ENCODE measurements at regions not wholly inside any gene's neighbourhood (a gene's known extent, or its start where the extent isn't known, plus 50 kb on each side); places are given as distances from the start of the nearest gene placed in this dataset.

DNA sequence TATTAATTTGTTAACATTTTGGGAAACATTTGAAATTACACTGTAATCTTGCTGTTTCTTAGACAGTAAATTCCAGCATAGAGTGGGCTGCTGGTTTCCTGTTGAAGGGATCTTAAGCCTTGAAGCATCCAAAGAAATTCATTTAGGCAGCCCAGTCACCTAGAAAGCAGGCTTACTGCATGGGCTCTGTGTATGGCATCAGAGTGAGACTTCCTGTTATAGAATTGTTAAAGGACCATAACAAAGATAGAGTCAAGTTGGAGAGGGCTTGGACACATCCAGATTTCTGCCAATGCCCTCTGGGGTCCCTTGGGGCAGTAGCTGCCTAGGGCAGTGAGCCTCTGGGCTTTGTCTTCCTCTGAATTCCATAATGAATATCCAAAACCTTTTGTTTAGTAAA is 149.2 kb downstream of the DYRK2 start:
- no peak for DNase-seq

GRCh38 chr12:67798768-67799167 is 150.2 kb downstream of the DYRK2 start:
- no peak for DNase-seq

DNA sequence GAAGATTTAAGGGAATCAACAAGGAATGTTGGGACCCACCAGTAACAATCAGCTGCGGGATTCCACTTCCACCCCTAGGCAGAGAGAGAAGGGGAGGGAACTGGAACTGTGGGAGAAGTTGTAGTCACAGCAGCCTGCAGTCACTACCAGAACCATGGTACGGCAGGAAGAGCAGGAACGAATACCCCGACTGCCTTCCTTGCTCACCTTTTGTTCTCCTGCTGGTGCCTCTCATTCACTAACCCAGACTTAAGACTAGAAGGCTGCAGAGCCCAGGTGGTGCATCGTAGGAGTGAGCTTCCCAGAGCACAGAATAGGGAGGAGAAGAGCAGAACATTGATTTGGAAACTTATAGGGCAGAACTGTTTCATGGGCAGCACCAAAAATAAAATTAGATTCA is 154.2 kb downstream of the DYRK2 start:
- DNase-seq, result no peak

DNA sequence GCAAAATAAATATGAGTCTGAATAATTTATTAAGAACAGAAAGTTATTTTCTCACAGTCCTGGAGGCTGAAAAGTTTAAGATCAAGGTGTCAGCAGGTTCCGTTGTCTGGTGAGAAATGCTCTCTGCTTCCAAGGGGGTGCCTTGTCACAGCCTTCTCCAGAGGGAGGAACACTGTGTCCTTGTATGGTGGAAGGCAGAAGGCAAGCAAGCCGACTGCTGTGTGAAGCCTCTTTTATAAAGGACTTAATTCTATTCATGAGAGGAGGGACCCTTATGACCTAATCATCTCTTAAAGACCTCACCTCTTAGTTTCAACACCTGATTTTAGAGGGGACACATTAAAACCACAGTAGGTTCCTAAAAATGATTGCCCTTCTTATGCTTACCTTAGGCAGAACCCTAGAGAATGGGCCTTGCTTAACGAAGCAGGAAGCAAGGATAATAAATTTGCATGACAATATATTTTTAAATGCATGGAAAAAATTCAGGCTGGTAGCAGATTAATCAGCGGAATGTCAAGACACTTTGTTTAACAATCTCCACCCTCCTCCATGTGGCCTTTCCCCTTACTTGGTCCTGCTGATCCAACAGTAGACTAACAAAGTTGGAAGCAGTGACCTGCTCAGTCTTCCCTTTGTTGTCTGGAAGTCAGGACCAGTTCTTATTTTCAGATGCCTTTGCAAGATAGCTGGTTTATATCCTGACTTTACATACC is 154.9 kb downstream of the DYRK2 start:
- no peak for DNase-seq

DNA sequence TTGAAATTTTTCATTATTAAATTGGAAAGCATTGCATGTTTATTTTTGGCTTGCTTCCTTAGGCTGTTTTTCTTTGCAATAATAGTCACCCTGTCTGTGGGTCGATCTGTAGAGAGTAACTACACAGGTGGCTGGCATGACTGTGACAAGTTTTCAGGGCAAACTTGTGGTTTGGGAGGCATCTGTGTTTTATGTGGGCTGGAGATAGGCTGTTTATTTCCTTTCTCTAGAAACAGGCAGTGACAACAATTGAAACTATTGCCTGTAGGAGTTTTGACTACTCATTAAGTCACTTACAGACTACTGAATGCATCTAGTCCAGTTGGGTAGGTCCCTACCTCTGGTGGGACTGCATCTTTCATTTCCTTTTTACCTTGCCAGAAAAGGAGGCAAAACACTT is 155.6 kb downstream of the DYRK2 start:
- no peak for DNase-seq

- no peak for DNase-seq
Measured at GRCh38 chr12:67807814-67808213, 159.3 kb downstream of the DYRK2 start.

GRCh38 chr12:67810166-67810565 is 161.6 kb downstream of the DYRK2 start:
- no peak for DNase-seq

DNA sequence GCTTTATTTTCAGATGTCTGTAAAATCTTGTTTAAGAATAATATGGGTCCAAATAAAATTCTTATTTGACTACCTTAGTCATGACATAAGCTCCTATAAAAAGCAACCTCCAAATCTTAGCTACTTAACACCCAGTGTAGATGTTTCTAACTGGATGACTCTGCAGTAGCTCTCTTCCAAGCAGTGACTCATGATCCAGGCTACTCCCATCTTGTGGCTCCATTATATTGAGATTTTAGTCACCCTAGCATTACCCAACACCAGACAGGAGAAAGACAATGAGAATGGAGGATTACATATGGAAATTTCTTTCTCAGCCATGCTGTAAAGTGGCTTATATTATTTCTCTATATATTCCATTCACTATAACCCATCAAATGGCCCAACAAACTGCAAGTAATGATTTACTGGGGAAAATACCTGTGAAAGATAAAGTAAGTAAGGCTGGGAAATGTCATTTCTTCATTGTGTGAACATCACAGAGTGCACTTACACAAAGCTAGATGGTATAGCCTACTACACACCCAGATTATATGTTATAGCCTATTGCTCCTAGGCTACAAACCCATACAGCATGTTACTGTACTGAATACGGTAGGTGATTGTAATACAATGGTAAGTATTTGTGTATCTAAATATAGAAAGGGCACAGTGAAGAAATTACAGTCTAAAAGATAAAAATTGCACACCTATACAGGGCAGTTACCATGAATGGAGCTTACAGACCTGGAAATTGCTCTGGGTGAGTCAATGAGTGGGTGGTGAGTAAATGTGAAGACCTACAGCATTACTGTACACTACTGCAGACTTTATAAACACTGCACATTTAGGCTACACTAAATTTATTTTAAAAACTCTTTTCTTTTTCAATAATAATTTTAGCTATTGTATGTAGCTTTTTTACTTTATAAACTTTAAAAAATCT is 163.2 kb downstream of the DYRK2 start:
- no peak for DNase-seq

- no peak for DNase-seq
Measured at GRCh38 chr12:67813456-67813904, 164.9 kb downstream of the DYRK2 start.

DNA sequence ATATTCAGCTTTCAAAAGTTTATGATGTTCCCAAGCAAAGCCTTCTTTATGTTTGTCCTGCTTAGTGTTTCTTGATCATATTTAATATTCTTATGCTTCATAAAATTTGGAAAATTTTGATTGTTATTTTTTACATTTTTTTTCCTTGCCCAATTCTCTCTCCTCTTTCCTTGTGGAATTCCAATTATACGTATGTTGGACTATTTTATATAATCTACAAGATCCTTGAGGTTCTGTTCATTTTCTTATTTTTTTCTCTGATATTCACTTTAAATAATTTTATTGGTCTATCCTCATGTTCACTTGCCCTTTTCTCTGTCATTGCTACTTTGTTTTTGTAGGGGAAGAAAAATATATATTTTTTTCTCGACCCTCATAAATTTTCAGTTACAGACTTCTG is 167.7 kb downstream of the DYRK2 start:
- no peak for DNase-seq

- no peak for DNase-seq
Measured at GRCh38 chr12:67818459-67818903, 169.9 kb downstream of the DYRK2 start.

GRCh38 chr12:67819902-67820301 is 169.3 kb upstream of the IFNG-AS1 start:
- no peak for DNase-seq

GRCh38 chr12:67820694-67821093 is 168.6 kb upstream of the IFNG-AS1 start:
- DNase-seq, result no peak

DNA sequence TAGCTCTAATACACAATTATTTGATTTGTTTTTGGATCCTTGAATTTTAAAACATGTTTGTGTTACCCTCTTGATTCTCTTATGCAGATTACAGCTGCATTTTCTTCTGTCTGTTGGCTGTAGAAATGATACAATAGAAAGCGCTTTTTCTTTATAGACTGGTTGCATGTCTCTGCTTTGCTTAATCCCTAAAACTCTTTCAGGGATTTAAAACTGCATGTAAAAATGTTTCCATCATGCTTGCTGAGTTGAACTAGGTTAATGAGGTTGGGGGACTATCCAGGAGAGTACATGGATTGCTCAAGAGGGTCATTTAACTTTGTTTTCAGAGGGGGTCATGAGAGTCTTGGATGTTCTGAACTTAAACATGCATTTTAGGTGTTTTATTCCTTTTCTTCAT is 166.4 kb upstream of the IFNG-AS1 start:
- DNase-seq, result no peak

DNA sequence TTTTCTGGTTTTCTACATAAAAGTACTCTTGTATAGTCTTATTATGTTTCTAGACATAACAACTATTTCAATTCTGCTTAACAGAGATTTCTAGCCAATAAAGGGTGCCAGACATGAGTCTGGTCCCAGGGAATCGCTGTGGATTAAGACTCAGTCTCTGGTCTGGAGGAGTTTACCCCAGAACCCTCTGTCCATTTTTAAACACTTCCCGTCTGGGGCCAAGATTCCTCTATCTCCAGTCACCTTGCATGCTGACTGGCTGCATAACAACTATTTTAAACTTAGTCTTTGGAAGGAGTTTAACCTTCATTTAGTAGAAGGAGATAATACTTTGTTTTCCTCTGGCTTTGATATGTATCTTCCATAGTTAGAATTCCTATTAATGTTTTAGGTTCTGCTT is 163.1 kb upstream of the IFNG-AS1 start:
- peak; percentile 83 for DNase-seq

- DNase-seq, result no peak
Measured at GRCh38 chr12:67826946-67827720, 162.1 kb upstream of the IFNG-AS1 start.

GRCh38 chr12:67827820-67828383 is 161.3 kb upstream of the IFNG-AS1 start:
- peak; percentile 95 for DNase-seq

DNA sequence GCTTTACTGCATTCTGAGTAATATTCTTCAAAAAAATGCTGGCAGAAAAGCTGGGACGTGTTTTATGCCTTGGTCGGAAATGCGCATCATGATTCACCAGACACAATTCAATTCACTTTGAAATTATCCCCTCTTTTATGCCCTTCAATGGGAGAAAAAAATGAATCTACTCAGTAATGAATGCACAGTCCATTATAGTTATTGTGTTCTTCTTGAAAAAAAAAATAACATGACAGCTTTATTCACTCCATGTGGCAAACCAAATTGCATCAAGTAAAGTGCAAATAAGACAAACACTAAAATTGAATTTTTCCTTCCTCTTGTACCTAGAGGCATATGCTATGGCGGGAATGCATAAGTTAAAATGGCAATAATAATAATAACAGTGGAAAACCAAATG is 159.4 kb upstream of the IFNG-AS1 start:
- no peak for DNase-seq

DNA sequence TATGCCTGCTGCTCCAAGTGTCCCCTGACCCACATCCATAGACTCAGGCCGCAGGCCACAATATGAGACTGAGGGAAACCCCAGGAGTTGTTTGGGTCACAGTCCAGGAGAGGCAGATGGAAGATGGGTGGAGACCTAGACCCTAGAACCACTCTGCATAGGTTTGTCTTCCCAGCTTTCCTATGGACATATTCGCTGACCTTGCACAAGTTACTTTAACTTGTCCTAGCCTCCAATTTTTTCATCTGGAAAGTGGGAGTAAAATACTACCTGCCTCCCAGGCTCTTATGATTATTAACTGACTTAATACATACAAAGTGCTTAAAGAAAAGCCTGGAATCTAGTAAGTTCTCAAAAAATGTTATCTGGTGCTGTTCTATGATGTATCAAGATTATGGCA is 157.1 kb upstream of the IFNG-AS1 start:
- no peak for DNase-seq

GRCh38 chr12:67833602-67834001 is 155.6 kb upstream of the IFNG-AS1 start:
- DNase-seq, result no peak

GRCh38 chr12:67837876-67838275 is 151.4 kb upstream of the IFNG-AS1 start:
- DNase-seq, result no peak

- no peak for DNase-seq
Measured at GRCh38 chr12:67842124-67842523, 147.1 kb upstream of the IFNG-AS1 start.

DNA sequence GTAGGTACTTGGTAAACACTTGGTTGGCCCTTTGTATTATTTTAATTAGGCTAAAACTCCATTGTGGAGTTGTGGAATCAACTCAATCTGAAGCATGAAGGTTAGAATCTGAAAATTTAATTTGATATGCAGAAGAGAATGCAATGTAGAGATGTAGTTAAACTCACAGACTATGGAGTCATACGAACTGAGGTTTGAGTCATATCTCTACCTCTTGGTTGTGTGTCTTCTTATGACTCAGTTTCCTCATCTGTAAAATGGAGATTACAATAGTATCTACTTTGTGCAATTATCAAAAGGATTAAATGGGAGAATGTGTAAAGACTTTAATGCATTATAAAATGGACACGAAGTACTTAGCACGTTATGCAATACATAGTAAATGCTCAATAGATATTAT is 146.0 kb upstream of the IFNG-AS1 start:
- DNase-seq, result no peak
